ENCODE measurements at regions not wholly inside any gene's neighbourhood (a gene's known extent, or its start where the extent isn't known, plus 50 kb on each side); places are given as distances from the start of the nearest gene placed in this dataset.

GRCh38 chr17:27985306-27985705, 57.2 kb upstream of the NLK start:
- no peak for DNase-seq (ENCODE audit: low read depth)
- H3K9ac ChIP-seq (ENCODE audit: low read length), result no peak overlapping the region
- H3K36me3 ChIP-seq (ENCODE audit: control insufficient read depth, insufficient read depth, low read length, severe bottlenecking), result no peaks in the 10 kb centered on the region
- no peaks in the 10 kb centered on the region for H3K4me1 ChIP-seq (ENCODE audit: control insufficient read depth, insufficient read depth, low read length)
- no peak overlapping the region for H3K4me3 ChIP-seq (ENCODE audit: low read length)
- H3K9me3 ChIP-seq (ENCODE audit: control insufficient read depth, low read length), result no peaks in the 10 kb centered on the region
- peaks cover 21% of the 10 kb centered on the region for H3K27me3 ChIP-seq (replicated peaks; ENCODE audit: control insufficient read depth, insufficient read depth, low read length)

GRCh38 chr17:27985736-27986399, 56.6 kb upstream of the NLK start:
- Histone ChIP-seq H3K27me3 (replicated peaks; ENCODE audit: control insufficient read depth, insufficient read depth, low read length) (peaks cover 26% of the 10 kb centered on the region), H3K9ac (ENCODE audit: low read length) (no peak overlapping the region), H3K36me3 (ENCODE audit: control insufficient read depth, insufficient read depth, low read length, severe bottlenecking) (no peaks in the 10 kb centered on the region), H3K4me3 (ENCODE audit: low read length) (no peak overlapping the region), H3K9me3 (ENCODE audit: control insufficient read depth, low read length) (no peaks in the 10 kb centered on the region), H3K4me1 (ENCODE audit: control insufficient read depth, insufficient read depth, low read length) (no peaks in the 10 kb centered on the region)
- no peak for DNase-seq (ENCODE audit: low read depth)

- H3K9ac ChIP-seq (ENCODE audit: low read length), result no peak overlapping the region
- H3K4me1 ChIP-seq (ENCODE audit: control insufficient read depth, insufficient read depth, low read length), result no peaks in the 10 kb centered on the region
- no peaks in the 10 kb centered on the region for H3K9me3 ChIP-seq (ENCODE audit: control insufficient read depth, low read length)
- no peak for DNase-seq (ENCODE audit: low read depth)
- peaks cover 30% of the 10 kb centered on the region for H3K27me3 ChIP-seq (replicated peaks; ENCODE audit: control insufficient read depth, insufficient read depth, low read length)
- H3K4me3 ChIP-seq (ENCODE audit: low read length), result no peak overlapping the region
- no peaks in the 10 kb centered on the region for H3K36me3 ChIP-seq (ENCODE audit: control insufficient read depth, insufficient read depth, low read length, severe bottlenecking)
These were observed 55.4 kb upstream of the NLK start for GRCh38 chr17:27986805-27987684.

DNA sequence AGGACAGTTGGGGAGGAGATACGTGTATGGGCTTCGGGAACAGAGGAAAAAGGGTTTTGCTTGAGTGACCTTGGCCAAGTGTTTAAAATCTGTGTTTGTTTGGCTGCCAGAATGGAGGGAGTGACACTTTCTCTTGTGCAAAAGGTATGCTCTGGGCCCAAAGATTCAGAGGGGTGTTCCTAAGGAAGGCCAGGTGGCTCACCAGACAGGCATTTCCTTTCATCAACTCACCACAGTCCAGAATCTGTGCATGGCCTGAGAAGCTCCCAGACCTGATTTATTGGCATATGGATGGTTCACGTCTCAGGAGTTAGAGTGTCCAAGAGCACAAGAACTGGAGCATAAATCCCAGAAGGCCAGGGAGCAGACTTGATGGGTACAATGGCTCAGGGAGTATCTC, 53.4 kb upstream of the NLK start:
- DNase-seq (ENCODE audit: low read depth), result no peak
- Histone ChIP-seq H3K9me3 (ENCODE audit: control insufficient read depth, low read length) (peaks cover 10% of the 10 kb centered on the region), H3K4me1 (ENCODE audit: control insufficient read depth, insufficient read depth, low read length) (no peaks in the 10 kb centered on the region), H3K36me3 (ENCODE audit: control insufficient read depth, insufficient read depth, low read length, severe bottlenecking) (no peaks in the 10 kb centered on the region), H3K4me3 (ENCODE audit: low read length) (no peak overlapping the region), H3K9ac (ENCODE audit: low read length) (no peak overlapping the region), H3K27me3 (replicated peaks; ENCODE audit: control insufficient read depth, insufficient read depth, low read length) (peaks cover 23% of the 10 kb centered on the region)

DNA sequence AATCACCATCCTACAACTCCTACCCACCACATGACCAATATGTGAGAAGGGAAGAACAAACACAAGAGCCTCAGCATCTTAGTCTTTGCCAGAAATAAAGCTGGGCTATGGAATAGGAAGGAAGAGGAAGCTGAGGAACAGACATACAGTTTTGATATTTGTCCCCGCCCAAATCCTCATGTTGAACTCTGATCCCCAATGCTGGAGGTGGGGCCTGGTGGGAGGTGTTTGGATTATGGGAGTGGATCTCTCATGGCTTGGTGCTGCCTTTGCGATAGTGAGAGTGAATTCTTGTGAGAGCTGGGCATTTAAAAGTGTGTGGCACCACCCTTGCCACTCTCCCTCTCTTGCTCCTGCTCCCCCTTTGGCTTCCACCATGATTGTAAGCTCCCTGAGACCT, 52.4 kb upstream of the NLK start:
- H3K4me3 ChIP-seq (ENCODE audit: low read length), result no peak overlapping the region
- no peaks in the 10 kb centered on the region for H3K36me3 ChIP-seq (ENCODE audit: control insufficient read depth, insufficient read depth, low read length, severe bottlenecking)
- DNase-seq (ENCODE audit: low read depth), result no peak
- peaks cover 10% of the 10 kb centered on the region for H3K9me3 ChIP-seq (ENCODE audit: control insufficient read depth, low read length)
- no peaks in the 10 kb centered on the region for H3K4me1 ChIP-seq (ENCODE audit: control insufficient read depth, insufficient read depth, low read length)
- H3K9ac ChIP-seq (ENCODE audit: low read length), result no peak overlapping the region
- peaks cover 21% of the 10 kb centered on the region for H3K27me3 ChIP-seq (replicated peaks; ENCODE audit: control insufficient read depth, insufficient read depth, low read length)

DNA sequence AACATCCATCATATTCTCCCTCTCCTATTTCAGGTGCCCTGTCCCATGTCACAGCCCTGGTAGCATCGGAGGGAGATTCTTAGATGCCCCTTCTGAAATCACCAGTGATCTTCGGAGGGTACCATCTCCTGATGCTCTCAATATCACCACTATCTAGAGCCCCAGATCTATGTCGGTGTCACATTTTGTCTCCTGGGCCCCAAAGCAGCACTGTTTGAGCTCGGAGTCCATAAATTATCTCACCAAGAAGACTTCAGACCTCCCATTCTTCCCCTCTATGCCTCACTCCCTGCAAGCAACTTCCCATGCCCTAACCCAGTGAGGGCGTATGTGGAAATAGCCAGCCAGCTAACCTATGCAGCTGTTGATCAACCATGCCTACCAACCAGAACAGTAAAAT, 51.5 kb upstream of the NLK start:
- no peak overlapping the region for H3K9ac ChIP-seq (ENCODE audit: low read length)
- H3K27me3 ChIP-seq (replicated peaks; ENCODE audit: control insufficient read depth, insufficient read depth, low read length), result peaks cover 24% of the 10 kb centered on the region
- no peak overlapping the region for H3K4me3 ChIP-seq (ENCODE audit: low read length)
- no peak for DNase-seq (ENCODE audit: low read depth)
- H3K9me3 ChIP-seq (ENCODE audit: control insufficient read depth, low read length), result peaks cover 10% of the 10 kb centered on the region
- no peaks in the 10 kb centered on the region for H3K36me3 ChIP-seq (ENCODE audit: control insufficient read depth, insufficient read depth, low read length, severe bottlenecking)
- no peaks in the 10 kb centered on the region for H3K4me1 ChIP-seq (ENCODE audit: control insufficient read depth, insufficient read depth, low read length)

DNA sequence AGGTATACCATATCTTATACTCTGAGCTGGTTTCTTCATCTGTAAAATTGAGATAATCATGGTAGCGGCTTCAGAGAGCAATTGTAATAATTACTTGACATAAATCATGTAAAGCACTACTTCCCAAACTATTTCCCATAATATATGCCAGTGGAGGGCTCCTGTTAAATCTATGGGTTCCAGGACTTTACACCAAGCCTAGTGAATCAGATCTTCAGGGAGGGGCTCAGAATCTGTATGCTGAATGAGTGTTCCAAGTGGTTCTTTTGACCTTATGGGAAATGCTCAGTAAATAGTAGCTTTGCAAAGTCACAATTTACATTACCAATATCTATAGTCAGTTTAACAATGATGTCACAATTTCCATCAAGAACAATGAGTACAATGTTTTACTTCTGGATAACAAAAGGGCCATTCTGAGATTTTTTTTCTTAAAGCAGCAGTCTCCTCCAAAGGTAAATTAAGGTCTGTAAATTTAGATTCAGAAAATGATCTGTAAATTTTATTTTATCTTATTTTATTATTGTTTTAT, 50.9 kb upstream of the NLK start:
- DNase-seq (ENCODE audit: low read depth), result no peak
- H3K4me1 ChIP-seq (ENCODE audit: control insufficient read depth, insufficient read depth, low read length), result no peaks in the 10 kb centered on the region
- H3K4me3 ChIP-seq (ENCODE audit: low read length), result no peak overlapping the region
- no peak overlapping the region for H3K9ac ChIP-seq (ENCODE audit: low read length)
- no peaks in the 10 kb centered on the region for H3K36me3 ChIP-seq (ENCODE audit: control insufficient read depth, insufficient read depth, low read length, severe bottlenecking)
- peaks cover 10% of the 10 kb centered on the region for H3K9me3 ChIP-seq (ENCODE audit: control insufficient read depth, low read length)
- peaks cover 24% of the 10 kb centered on the region for H3K27me3 ChIP-seq (replicated peaks; ENCODE audit: control insufficient read depth, insufficient read depth, low read length)

Measured in adipocyte (in vitro differentiated cells).